Stimulated activated naive CD4-positive, alpha-beta T cell treated with Interleukin-2 at 50 U/mL for 16 hours (primary cell): ENCODE measurements at regions not wholly inside any gene's neighbourhood (a gene's known extent, or its start where the extent isn't known, plus 50 kb on each side); places are given as distances from the start of the nearest gene placed in this dataset.

Experiments used
- DNase-seq: peaks from one replicate; lab custom pipeline; 2025; lab: John Stamatoyannopoulos, UW

- no peak for DNase-seq
These were observed 171.1 kb downstream of the ZFP36L2 start for GRCh38 chr2:43055086-43055912.

- DNase-seq: no peak
These were observed 172.0 kb downstream of the ZFP36L2 start for GRCh38 chr2:43054367-43054766.

GRCh38 chr2:43052944-43053306 lies 173.5 kb downstream of the ZFP36L2 start:
- DNase-seq: no peak

- DNase-seq: no peak
These were observed 174.0 kb downstream of the ZFP36L2 start for GRCh38 chr2:43052204-43052943.

- DNase-seq: no peak
These were observed 175.1 kb downstream of the ZFP36L2 start for GRCh38 chr2:43051338-43051737.

- no peak for DNase-seq
These were observed 175.5 kb downstream of the ZFP36L2 start for GRCh38 chr2:43050866-43051265.

- no peak for DNase-seq
These were observed 176.3 kb downstream of the ZFP36L2 start for GRCh38 chr2:43049836-43050801.

GRCh38 chr2:43047187-43047780 lies 179.1 kb downstream of the ZFP36L2 start:
- DNase-seq: no peak

GRCh38 chr2:43045866-43046265 lies 180.5 kb downstream of the ZFP36L2 start:
- DNase-seq: no peak

GRCh38 chr2:43044093-43044681 lies 182.2 kb downstream of the ZFP36L2 start:
- DNase-seq: no peak

GRCh38 chr2:43043553-43043870 lies 182.9 kb downstream of the ZFP36L2 start:
- DNase-seq: no peak

- no peak for DNase-seq
These were observed 184.6 kb downstream of the ZFP36L2 start for GRCh38 chr2:43041661-43042360.

- no peak for DNase-seq
These were observed 185.2 kb downstream of the ZFP36L2 start for GRCh38 chr2:43041173-43041591.

GRCh38 chr2:43040084-43040854 lies 186.1 kb downstream of the ZFP36L2 start:
- no peak for DNase-seq

GRCh38 chr2:43039376-43040080 lies 186.9 kb downstream of the ZFP36L2 start:
- DNase-seq: no peak

GRCh38 chr2:43038696-43039094 lies 187.7 kb downstream of the ZFP36L2 start:
- DNase-seq: no peak

GRCh38 chr2:43038034-43038695 lies 188.2 kb downstream of the ZFP36L2 start:
- DNase-seq: no peak

- no peak for DNase-seq
These were observed 190.5 kb downstream of the ZFP36L2 start for GRCh38 chr2:43035922-43036321.

GRCh38 chr2:43034921-43035320 lies 191.5 kb downstream of the ZFP36L2 start:
- DNase-seq: no peak
